Erythroblast (primary cell): ENCODE measurements at regions not wholly inside any gene's neighbourhood (a gene's known extent, or its start where the extent isn't known, plus 50 kb on each side); places are given as distances from the start of the nearest gene placed in this dataset.

ENCODE experiments used
- GATA1 ChIP-seq: IDR thresholded peaks from 2 replicates; pipeline ENCODE4 v1.6.1; 2011; ENCODE audit warnings: low read depth, mild to moderate bottlenecking, control low read depth, low read length, moderate library complexity
- POLR2A ChIP-seq: IDR thresholded peaks from 2 replicates; pipeline ENCODE4 v1.6.1; 2011; ENCODE audit warnings: mild to moderate bottlenecking, low read length

DNA sequence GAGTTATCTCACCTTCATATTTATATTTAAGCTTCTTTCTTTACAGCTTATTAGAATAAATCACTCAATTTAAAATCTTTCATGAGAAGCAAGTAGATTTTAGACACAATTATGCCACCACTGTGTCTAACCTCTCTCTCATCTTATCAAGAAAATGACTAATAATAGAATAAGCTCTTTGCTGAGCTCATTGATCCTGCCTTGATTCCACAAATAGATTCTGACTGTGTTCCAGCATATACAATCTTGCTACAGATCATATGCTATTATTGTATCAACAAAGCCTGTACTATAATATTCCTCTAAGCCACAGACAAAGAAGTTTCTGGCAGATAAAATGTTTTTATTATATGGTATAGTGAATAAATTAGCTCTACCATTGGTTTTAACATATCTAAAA, 168.7 kb upstream of the GULP1 start:
- TF ChIP-seq POLR2A (no peak), GATA1 (no peak)
